ENCODE measurements at regions not wholly inside any gene's neighbourhood (a gene's known extent, or its start where the extent isn't known, plus 50 kb on each side); places are given as distances from the start of the nearest gene placed in this dataset.

DNA sequence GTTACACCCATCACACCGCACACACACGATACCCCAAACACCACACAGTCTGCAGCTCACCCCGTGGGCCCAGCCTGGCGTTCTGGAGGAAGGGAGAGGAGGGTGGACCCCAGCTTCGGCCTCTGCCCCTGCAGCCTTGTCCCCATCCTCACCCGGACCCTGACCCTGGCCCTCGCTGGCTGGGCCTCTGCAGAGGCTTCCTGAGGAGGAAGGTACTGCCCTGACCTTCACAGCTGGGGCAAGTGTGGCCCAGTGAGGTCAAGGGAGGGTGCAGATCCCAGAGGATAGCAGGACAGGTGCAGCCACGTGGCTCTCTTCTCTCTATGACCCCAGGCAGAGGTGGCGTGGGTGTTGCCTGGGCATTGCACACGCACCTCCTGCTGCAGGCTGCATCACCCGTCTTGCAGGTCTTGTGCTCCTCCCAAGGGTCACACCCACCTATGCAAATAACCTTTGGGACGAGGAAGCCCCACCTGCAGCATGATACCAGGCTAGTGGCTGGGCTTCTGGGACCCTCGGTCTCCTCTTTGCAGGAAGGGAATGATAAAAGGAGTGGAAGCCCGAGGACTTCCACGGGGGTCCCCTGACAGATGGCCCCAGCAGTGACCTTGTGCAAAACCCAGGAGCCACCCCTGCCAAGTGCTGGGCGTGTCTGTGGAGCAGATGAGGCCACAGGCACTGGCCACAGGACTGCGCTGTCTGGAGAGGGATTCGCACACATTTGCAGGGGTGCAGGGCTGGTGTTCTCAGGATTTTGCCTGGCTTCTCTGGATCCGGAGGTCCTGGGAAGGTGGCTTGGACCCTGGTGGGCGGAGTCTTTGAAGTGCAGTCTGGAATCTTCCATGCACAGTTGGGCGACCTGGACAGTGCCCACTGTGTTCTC is 1241.5 kb downstream of the BRD1 start:
- TF ChIP-seq, protein P1, sequence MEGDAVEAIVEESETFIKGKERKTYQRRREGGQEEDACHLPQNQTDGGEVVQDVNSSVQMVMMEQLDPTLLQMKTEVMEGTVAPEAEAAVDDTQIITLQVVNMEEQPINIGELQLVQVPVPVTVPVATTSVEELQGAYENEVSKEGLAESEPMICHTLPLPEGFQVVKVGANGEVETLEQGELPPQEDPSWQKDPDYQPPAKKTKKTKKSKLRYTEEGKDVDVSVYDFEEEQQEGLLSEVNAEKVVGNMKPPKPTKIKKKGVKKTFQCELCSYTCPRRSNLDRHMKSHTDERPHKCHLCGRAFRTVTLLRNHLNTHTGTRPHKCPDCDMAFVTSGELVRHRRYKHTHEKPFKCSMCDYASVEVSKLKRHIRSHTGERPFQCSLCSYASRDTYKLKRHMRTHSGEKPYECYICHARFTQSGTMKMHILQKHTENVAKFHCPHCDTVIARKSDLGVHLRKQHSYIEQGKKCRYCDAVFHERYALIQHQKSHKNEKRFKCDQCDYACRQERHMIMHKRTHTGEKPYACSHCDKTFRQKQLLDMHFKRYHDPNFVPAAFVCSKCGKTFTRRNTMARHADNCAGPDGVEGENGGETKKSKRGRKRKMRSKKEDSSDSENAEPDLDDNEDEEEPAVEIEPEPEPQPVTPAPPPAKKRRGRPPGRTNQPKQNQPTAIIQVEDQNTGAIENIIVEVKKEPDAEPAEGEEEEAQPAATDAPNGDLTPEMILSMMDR (IDR thresholded peaks at IDR 0.05; ENCODE audit: low read depth, low read length): no peak
- TF ChIP-seq, protein P2, sequence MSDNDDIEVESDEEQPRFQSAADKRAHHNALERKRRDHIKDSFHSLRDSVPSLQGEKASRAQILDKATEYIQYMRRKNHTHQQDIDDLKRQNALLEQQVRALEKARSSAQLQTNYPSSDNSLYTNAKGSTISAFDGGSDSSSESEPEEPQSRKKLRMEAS (IDR thresholded peaks at IDR 0.05; ENCODE audit: low read depth, low read length): no peak

Measured in NB4 (cell line).